H9 (cell line): ENCODE measurements at regions not wholly inside any gene's neighbourhood (a gene's known extent, or its start where the extent isn't known, plus 50 kb on each side); places are given as distances from the start of the nearest gene placed in this dataset.

Experiments
- DNase-seq: peaks from one replicate; pipeline ENCODE4 v3.0.0-alpha.2; 2017
- H2AFZ ChIP-seq: one replicate; pipeline ENCODE4 v1.6.1; 2013; ENCODE audit warnings: mild to moderate bottlenecking, low read length, control low read depth, moderate library complexity
- H2AK5ac ChIP-seq: 2 replicates; pipeline ENCODE4 v1.6.1; 2013; ENCODE audit warnings: low read length, control low read depth, mixed read lengths; ENCODE audit not compliant: insufficient read length
- H2BK120ac ChIP-seq: one replicate; pipeline ENCODE4 v1.6.1; 2013; ENCODE audit warnings: low read depth, mild to moderate bottlenecking, low read length, control low read depth, inconsistent platforms; ENCODE audit not compliant: poor library complexity, severe bottlenecking
- H2BK12ac ChIP-seq: 2 replicates; pipeline ENCODE4 v1.6.1; 2013; ENCODE audit warnings: low read length, control low read depth, mixed read lengths, low read depth; ENCODE audit not compliant: insufficient read length
- H2BK15ac ChIP-seq: 2 replicates; pipeline ENCODE4 v1.6.1; 2013; ENCODE audit warnings: low read depth, low read length, control low read depth
- H2BK20ac ChIP-seq: one replicate; pipeline ENCODE4 v1.6.1; 2013; ENCODE audit warnings: low read depth, mild to moderate bottlenecking, low read length, control low read depth, inconsistent platforms; ENCODE audit not compliant: poor library complexity, severe bottlenecking
- H2BK5ac ChIP-seq: 2 replicates; pipeline ENCODE4 v1.6.1; 2013; ENCODE audit warnings: low read length, control low read depth, mixed read lengths; ENCODE audit not compliant: insufficient read length
- H3K14ac ChIP-seq: 2 replicates; pipeline ENCODE4 v1.6.1; 2013; ENCODE audit warnings: low read length, control low read depth; ENCODE audit not compliant: insufficient read depth
- H3K18ac ChIP-seq: 2 replicates; pipeline ENCODE4 v1.6.1; 2013; ENCODE audit warnings: low read depth, mild to moderate bottlenecking, mixed read lengths, low read length, control low read depth; ENCODE audit not compliant: insufficient read length
- H3K23ac ChIP-seq: 2 replicates; pipeline ENCODE4 v1.6.1; 2013; ENCODE audit warnings: low read length, control low read depth, mixed read lengths, low read depth; ENCODE audit not compliant: insufficient read length
- H3K23me2 ChIP-seq: 2 replicates; pipeline ENCODE4 v1.6.1; 2013; ENCODE audit warnings: low read depth, mild to moderate bottlenecking, mixed read lengths, low read length, control low read depth; ENCODE audit not compliant: insufficient read length, poor library complexity, severe bottlenecking
- H3K27ac ChIP-seq: 2 replicates; pipeline ENCODE4 v1.5.1; 2013; ENCODE audit warnings: low read length, control low read depth, mixed read lengths, low read depth; ENCODE audit not compliant: insufficient read length
- H3K27me3 ChIP-seq: 2 replicates; pipeline ENCODE4 v1.6.1; 2013; ENCODE audit warnings: low read length, control low read depth, inconsistent platforms; ENCODE audit not compliant: insufficient read depth
- H3K4ac ChIP-seq: 2 replicates; pipeline ENCODE4 v1.6.1; 2013; ENCODE audit warnings: low read depth, mild to moderate bottlenecking, control low read depth, inconsistent platforms, low read length, moderate library complexity
- H3K4me1 ChIP-seq: 2 replicates; pipeline ENCODE4 v1.6.1; 2013; ENCODE audit warnings: low read length, control low read depth, inconsistent platforms; ENCODE audit not compliant: insufficient read depth
- H3K4me2 ChIP-seq: 2 replicates; pipeline ENCODE4 v1.6.1; 2013; ENCODE audit warnings: low read length, control low read depth, mixed read lengths; ENCODE audit not compliant: insufficient read length, insufficient read depth
- H3K56ac ChIP-seq: 2 replicates; pipeline ENCODE4 v1.6.1; 2013; ENCODE audit warnings: low read depth, mild to moderate bottlenecking, mixed read lengths, low read length, control low read depth; ENCODE audit not compliant: insufficient read length
- H3K79me1 ChIP-seq: 2 replicates; pipeline ENCODE4 v1.6.1; 2013; ENCODE audit warnings: low read depth, mild to moderate bottlenecking, moderate library complexity, low read length, control low read depth, inconsistent platforms; ENCODE audit not compliant: insufficient read depth, poor library complexity, severe bottlenecking
- H3K79me2 ChIP-seq: 2 replicates; pipeline ENCODE4 v1.6.1; 2013; ENCODE audit warnings: low read length, control low read depth, inconsistent platforms; ENCODE audit not compliant: insufficient read depth
- H3K9ac ChIP-seq: 2 replicates; pipeline ENCODE4 v1.6.1; 2013; ENCODE audit warnings: low read length, control low read depth, mixed read lengths; ENCODE audit not compliant: insufficient read length; ENCODE audit errors: extremely low read depth
- H3K9me3 ChIP-seq: one replicate; pipeline ENCODE4 v1.6.1; 2013; ENCODE audit warnings: low read depth, low read length, inconsistent platforms; ENCODE audit not compliant: control insufficient read depth
- H3T11ph ChIP-seq: one replicate; pipeline ENCODE4 v1.6.1; 2013; ENCODE audit warnings: mild to moderate bottlenecking, low read length, control low read depth, inconsistent platforms
- H4K20me1 ChIP-seq: one replicate; pipeline ENCODE4 v1.6.1; 2013; ENCODE audit not compliant: control insufficient read depth, insufficient read length, insufficient read depth
- H4K5ac ChIP-seq: 2 replicates; pipeline ENCODE4 v1.6.1; 2013; ENCODE audit warnings: low read depth, mild to moderate bottlenecking, mixed read lengths, low read length, control low read depth; ENCODE audit not compliant: insufficient read length
- H4K8ac ChIP-seq: replicated peaks from 2 replicates; pipeline ENCODE4 v1.6.1; 2013; ENCODE audit warnings: low read length, control low read depth, mixed read lengths, low read depth; ENCODE audit not compliant: insufficient read length
- H4K91ac ChIP-seq: 2 replicates; pipeline ENCODE4 v1.6.1; 2013; ENCODE audit warnings: low read depth, mild to moderate bottlenecking, moderate library complexity, mixed read lengths, low read length, control low read depth; ENCODE audit not compliant: insufficient read length
- H3K27ac Mint-ChIP-seq, 3 experiments: 2 replicates in 2 of 3; 3 replicates in 1 of 3; pipeline ENCODE4 v1.8.0; 2020 to 2021; ENCODE audit warnings: mixed read lengths in 3 of 3, mild to moderate bottlenecking in 1 of 3, moderate library complexity in 1 of 3
- H3K27me3 Mint-ChIP-seq: 2 replicates; pipeline ENCODE4 v1.8.0; 2021; ENCODE audit warnings: low read depth, mild to moderate bottlenecking, moderate library complexity, mixed read lengths
- H3K36me3 Mint-ChIP-seq, 3 experiments: 2 replicates in 2 of 3; 3 replicates in 1 of 3; pipeline ENCODE4 v1.8.0; 2020 to 2021; ENCODE audit warnings: low read depth in 3 of 3, mixed read lengths in 3 of 3; ENCODE audit not compliant: insufficient read depth in 1 of 3
- H3K4me1 Mint-ChIP-seq, 2 experiments: 2 replicates each; pipeline ENCODE4 v1.8.0; 2020; ENCODE audit warnings: mixed read lengths in 2 of 2
- H3K4me3 Mint-ChIP-seq, 2 experiments: 2 replicates in 1 of 2; 3 replicates in 1 of 2; pipeline ENCODE4 v1.8.0; 2020 to 2021; ENCODE audit warnings: mild to moderate bottlenecking in 2 of 2, mixed read lengths in 2 of 2, moderate library complexity in 1 of 2
- H3K9me3 Mint-ChIP-seq, 2 experiments: 2 replicates in 1 of 2; 3 replicates in 1 of 2; pipeline ENCODE4 v1.8.0; 2020; ENCODE audit warnings: mild to moderate bottlenecking in 2 of 2, mixed read lengths in 2 of 2, moderate library complexity in 1 of 2
- WGBS: extraction: QIAGEN DNeasy Blood & Tissue Kit; methylation state at CpG from one replicate; pipeline ENCODE4 v1.1.7; 2013; ENCODE audit warnings: missing lambda C conversion rate, low lambda C conversion rate, mixed read lengths; ENCODE audit not compliant: insufficient read length; ENCODE audit errors: extremely low coverage; 5-methylcytosine and 5-hydroxymethylcytosine counted together
- TF ChIP-seq, protein P1 (sequence below): fragments of 200-600 bp; sonication (generic); conservative IDR thresholded peaks from 3 replicates; pipeline ENCODE4 v1.8.0; 2021; ENCODE audit warnings: antibody characterized with exemption, mild to moderate bottlenecking

DNA sequence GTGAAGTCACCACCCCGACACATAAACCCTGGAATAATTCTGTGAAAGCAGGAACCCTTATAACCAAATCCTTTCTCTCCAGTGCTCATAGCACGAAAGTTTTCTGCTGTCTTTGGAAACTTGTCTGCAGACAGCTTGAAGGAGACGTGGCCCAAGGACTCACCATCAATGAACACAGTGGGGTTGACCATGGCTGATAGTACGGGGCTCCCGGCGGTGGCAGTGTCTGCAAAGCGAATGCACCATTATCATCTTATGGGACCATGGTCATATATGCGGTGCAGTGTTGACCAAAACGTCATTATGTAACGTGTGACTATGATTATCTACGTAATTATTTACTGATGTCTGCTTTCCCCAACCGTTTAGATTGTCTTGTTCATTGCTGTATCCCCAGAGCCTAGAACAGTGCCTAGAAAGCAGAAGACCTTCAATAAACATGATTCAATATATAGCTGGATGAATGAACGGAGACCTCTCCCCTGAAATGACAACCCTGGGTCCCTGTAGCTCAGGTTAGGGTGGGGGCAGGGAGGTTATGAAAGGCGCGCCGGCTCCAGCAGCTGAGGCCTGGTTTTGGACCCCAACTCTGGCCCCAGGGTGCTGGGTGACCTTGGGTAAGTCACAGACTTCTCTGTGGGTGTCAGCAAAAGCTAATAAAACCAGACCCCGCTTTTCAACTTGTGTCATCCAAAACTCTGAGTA lies 128.4 kb upstream of the ZBTB40 start:
- Histone ChIP-seq H2BK12ac (no peak overlapping the region), H3K9ac (no peak overlapping the region), H3K4me2 (no peak overlapping the region), H3K27me3 (no peaks in the 10 kb centered on the region; the same call in 1 of the 2 replicates), H3K18ac (no peak overlapping the region), H3K9me3 (no peaks in the 10 kb centered on the region), H3K23me2 (no peaks in the 10 kb centered on the region), H3K23ac (no peak overlapping the region), H3K4ac (no peak overlapping the region), H3K27ac (no peak overlapping the region), H3K56ac (no peak overlapping the region), H2AK5ac (no peak overlapping the region), H4K8ac (no peak overlapping the region), H3K4me1 (peaks cover 15% of the 10 kb centered on the region), H2AFZ (no peak overlapping the region), H2BK15ac (no peak overlapping the region), H3K79me2 (no peaks in the 10 kb centered on the region), H2BK20ac (no peak overlapping the region), H3K14ac (no peak overlapping the region), H3K79me1 (no peaks in the 10 kb centered on the region), H3T11ph (no peak overlapping the region), H2BK120ac (no peak overlapping the region), H4K91ac (no peak overlapping the region), H4K5ac (no peak overlapping the region), H4K20me1 (no peaks in the 10 kb centered on the region), H2BK5ac (no peak overlapping the region)
- Mint-ChIP-seq H3K36me3 (no peaks in the 10 kb centered on the region), H3K9me3 (no peaks in the 10 kb centered on the region), H3K4me3 (no peak overlapping the region), H3K27ac (no peak overlapping the region), H3K27me3 (peaks cover 6% of the 10 kb centered on the region), H3K4me1 (peaks cover 38 to 47% of the 10 kb centered on the region in 2 experiments)
- WGBS, result no CpG with 5 or more reads among the region's 17 CpGs
- no peak for DNase-seq
- TF ChIP-seq, protein P1, sequence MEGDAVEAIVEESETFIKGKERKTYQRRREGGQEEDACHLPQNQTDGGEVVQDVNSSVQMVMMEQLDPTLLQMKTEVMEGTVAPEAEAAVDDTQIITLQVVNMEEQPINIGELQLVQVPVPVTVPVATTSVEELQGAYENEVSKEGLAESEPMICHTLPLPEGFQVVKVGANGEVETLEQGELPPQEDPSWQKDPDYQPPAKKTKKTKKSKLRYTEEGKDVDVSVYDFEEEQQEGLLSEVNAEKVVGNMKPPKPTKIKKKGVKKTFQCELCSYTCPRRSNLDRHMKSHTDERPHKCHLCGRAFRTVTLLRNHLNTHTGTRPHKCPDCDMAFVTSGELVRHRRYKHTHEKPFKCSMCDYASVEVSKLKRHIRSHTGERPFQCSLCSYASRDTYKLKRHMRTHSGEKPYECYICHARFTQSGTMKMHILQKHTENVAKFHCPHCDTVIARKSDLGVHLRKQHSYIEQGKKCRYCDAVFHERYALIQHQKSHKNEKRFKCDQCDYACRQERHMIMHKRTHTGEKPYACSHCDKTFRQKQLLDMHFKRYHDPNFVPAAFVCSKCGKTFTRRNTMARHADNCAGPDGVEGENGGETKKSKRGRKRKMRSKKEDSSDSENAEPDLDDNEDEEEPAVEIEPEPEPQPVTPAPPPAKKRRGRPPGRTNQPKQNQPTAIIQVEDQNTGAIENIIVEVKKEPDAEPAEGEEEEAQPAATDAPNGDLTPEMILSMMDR, result no peak
